Fibroblast of lung (primary cell): ENCODE measurements at regions not wholly inside any gene's neighbourhood (a gene's known extent, or its start where the extent isn't known, plus 50 kb on each side); places are given as distances from the start of the nearest gene placed in this dataset.

Experiments
- CTCF ChIP-seq, 2 donors: IDR thresholded peaks in 1 of 2; conservative IDR thresholded peaks in 1 of 2; 1 replicate in 1 of 2; 2 replicates in 1 of 2; pipeline ENCODE4 v1.5.1; 2011 to 2012; ENCODE audit warnings: low read length in 2 of 2, control low read depth in 1 of 2, inconsistent platforms in 1 of 2, low read depth in 1 of 2, mild to moderate bottlenecking in 1 of 2
- EZH2 ChIP-seq: IDR thresholded peaks from 2 replicates; pipeline ENCODE4 v1.5.1; 2012; ENCODE audit warnings: low read length, control low read depth, mild to moderate bottlenecking; ENCODE audit errors: missing control alignments

GRCh38 chr10:8595140-8595539, 540.7 kb downstream of the GATA3 start:
- TF ChIP-seq CTCF (conservative IDR thresholded peaks at IDR 0.05 in 1 of 2, IDR thresholded peaks at IDR 0.05 in 1 of 2; ENCODE audit: low read depth in 1 of 2, low read length in 2 of 2): no peak
- TF ChIP-seq EZH2: no peak
